ENCODE measurements at regions not wholly inside any gene's neighbourhood (a gene's known extent, or its start where the extent isn't known, plus 50 kb on each side); places are given as distances from the start of the nearest gene placed in this dataset.
"Not testable (repeated sequence)": the region's sequence is repeated elsewhere in the genome, so short reads cannot be mapped to it uniquely, and the experiment has no call there.

GRCh38 chr4:86452924-86453531, 93.2 kb upstream of the MAPK10 start:
- peak overlapping the region; percentile 61 for H2BK120ac ChIP-seq (ENCODE audit: insufficient read depth, low read length, poor library complexity)
- no peaks in the 10 kb centered on the region for H3K27me3 ChIP-seq (ENCODE audit: insufficient read depth, low read length)
- peaks cover 17 to 26% of the 10 kb centered on the region in 2 experiments for H3K4me1 ChIP-seq (ENCODE audit: control insufficient read depth in 1 of 2, insufficient read depth in 2 of 2, low read length in 2 of 2)
- H3K27ac ChIP-seq (ENCODE audit: low read depth, low read length), result peak overlapping the region; percentile 32
- H3K36me3 ChIP-seq (ENCODE audit: control insufficient read depth in 1 of 2, insufficient read depth in 2 of 2, low read length in 2 of 2), result no peaks in the 10 kb centered on the region
- peak overlapping the region; percentile 82 for H4K8ac ChIP-seq (ENCODE audit: low read depth, low read length)
- H2AFZ ChIP-seq (ENCODE audit: insufficient read depth, low read length, poor library complexity), result peak overlapping the region; percentile 74
- no peak overlapping the region for H2AK5ac ChIP-seq (ENCODE audit: low read length)
- H3K18ac ChIP-seq (ENCODE audit: low read length), result peak overlapping the region; percentile 79
- H3K4me3 ChIP-seq (ENCODE audit: low read depth, low read length), result no peak overlapping the region
- peak overlapping the region; percentile 90 for H2BK12ac ChIP-seq (ENCODE audit: low read length)
- no peak overlapping the region for H3K9ac ChIP-seq (ENCODE audit: low read length)
- H3K79me2 ChIP-seq (ENCODE audit: control insufficient read depth, insufficient read depth, low read length, poor library complexity), result no peaks in the 10 kb centered on the region
- no peak for DNase-seq
- H3K4me2 ChIP-seq (ENCODE audit: low read length), result no peak overlapping the region
- no peak overlapping the region for H4K12ac ChIP-seq (ENCODE audit: low read depth, low read length)
- peak overlapping the region; percentile 79 for H2BK5ac ChIP-seq (ENCODE audit: low read depth, low read length, poor library complexity)
- H3K9me3 ChIP-seq (ENCODE audit: insufficient read depth, low read depth, low read length), result no peaks in the 10 kb centered on the region
- H3K4ac ChIP-seq (ENCODE audit: low read depth, low read length), result no peak overlapping the region
- no CpG with 5 or more reads among the region's 11 CpGs for WGBS (ENCODE audit: extremely low coverage, insufficient coverage, insufficient read length)
- H4K91ac ChIP-seq (ENCODE audit: low read depth, low read length), result peak overlapping the region; percentile 67
- peak overlapping the region; percentile 79 for H3K14ac ChIP-seq (ENCODE audit: low read length)
- no peak overlapping the region for H3K23ac ChIP-seq (ENCODE audit: low read length)
- peaks cover 9% of the 10 kb centered on the region for H3K79me1 ChIP-seq (ENCODE audit: low read length)

GRCh38 chr4:86453611-86454072, 93.8 kb upstream of the MAPK10 start:
- WGBS (ENCODE audit: extremely low coverage, insufficient coverage, insufficient read length), result no CpG with 5 or more reads among the region's 2 CpGs
- not testable (repeated sequence) for H2BK5ac ChIP-seq (ENCODE audit: low read depth, low read length, poor library complexity); H3K9me3 ChIP-seq (ENCODE audit: insufficient read depth, low read depth, low read length); H4K8ac ChIP-seq (ENCODE audit: low read depth, low read length); H3K79me1 ChIP-seq (ENCODE audit: low read length); H2BK12ac ChIP-seq (ENCODE audit: low read length); H3K4ac ChIP-seq (ENCODE audit: low read depth, low read length); H3K36me3 ChIP-seq (ENCODE audit: control insufficient read depth in 1 of 2, insufficient read depth in 2 of 2, low read length in 2 of 2); H3K4me3 ChIP-seq (ENCODE audit: low read depth, low read length); H2AFZ ChIP-seq (ENCODE audit: insufficient read depth, low read length, poor library complexity); H3K27me3 ChIP-seq (ENCODE audit: insufficient read depth, low read length); H2AK5ac ChIP-seq (ENCODE audit: low read length); H2BK120ac ChIP-seq (ENCODE audit: insufficient read depth, low read length, poor library complexity); H3K79me2 ChIP-seq (ENCODE audit: control insufficient read depth, insufficient read depth, low read length, poor library complexity); H3K18ac ChIP-seq (ENCODE audit: low read length); H3K9ac ChIP-seq (ENCODE audit: low read length); H4K12ac ChIP-seq (ENCODE audit: low read depth, low read length); H3K23ac ChIP-seq (ENCODE audit: low read length)
- Histone ChIP-seq H3K4me2 (ENCODE audit: low read length) (peak overlapping the region; percentile 36), H3K14ac (ENCODE audit: low read length) (peak overlapping the region; percentile 33), H4K91ac (ENCODE audit: low read depth, low read length) (peak overlapping the region; percentile 40), H3K4me1 (ENCODE audit: control insufficient read depth in 1 of 2, insufficient read depth in 2 of 2, low read length in 2 of 2) (peaks cover 17 to 26% of the 10 kb centered on the region in 2 experiments), H3K27ac (ENCODE audit: low read depth, low read length) (peak overlapping the region; percentile 47)
- DNase-seq, result peak; percentile 54 to 77

GRCh38 chr4:86461849-86462248, 102.0 kb upstream of the MAPK10 start:
- no peak for DNase-seq
- H3K18ac ChIP-seq (ENCODE audit: low read length), result no peak overlapping the region
- no CpG with 5 or more reads among the region's 5 CpGs for WGBS (ENCODE audit: extremely low coverage, insufficient coverage, insufficient read length)
- H4K91ac ChIP-seq (ENCODE audit: low read depth, low read length), result no peak overlapping the region
- peaks cover 0 to under 1% of the 10 kb centered on the region in 2 experiments for H3K4me1 ChIP-seq (ENCODE audit: control insufficient read depth in 1 of 2, insufficient read depth in 2 of 2, low read length in 2 of 2)
- no peaks in the 10 kb centered on the region for H3K36me3 ChIP-seq (ENCODE audit: control insufficient read depth in 1 of 2, insufficient read depth in 2 of 2, low read length in 2 of 2)
- no peaks in the 10 kb centered on the region for H3K27me3 ChIP-seq (ENCODE audit: insufficient read depth, low read length)
- no peaks in the 10 kb centered on the region for H3K79me2 ChIP-seq (ENCODE audit: control insufficient read depth, insufficient read depth, low read length, poor library complexity)
- H2AFZ ChIP-seq (ENCODE audit: insufficient read depth, low read length, poor library complexity), result no peak overlapping the region
- no peak overlapping the region for H3K4me3 ChIP-seq (ENCODE audit: low read depth, low read length)
- H4K8ac ChIP-seq (ENCODE audit: low read depth, low read length), result no peak overlapping the region
- H3K79me1 ChIP-seq (ENCODE audit: low read length), result no peaks in the 10 kb centered on the region
- peaks cover 1% of the 10 kb centered on the region for H3K9me3 ChIP-seq (ENCODE audit: insufficient read depth, low read depth, low read length)
- H3K27ac ChIP-seq (ENCODE audit: low read depth, low read length), result no peak overlapping the region
- no peak overlapping the region for H3K9ac ChIP-seq (ENCODE audit: low read length)
- no peak overlapping the region for H3K14ac ChIP-seq (ENCODE audit: low read length)
- H2AK5ac ChIP-seq (ENCODE audit: low read length), result no peak overlapping the region
- no peak overlapping the region for H3K23ac ChIP-seq (ENCODE audit: low read length)
- no peak overlapping the region for H2BK120ac ChIP-seq (ENCODE audit: insufficient read depth, low read length, poor library complexity)
- H3K4me2 ChIP-seq (ENCODE audit: low read length), result no peak overlapping the region
- H2BK12ac ChIP-seq (ENCODE audit: low read length), result no peak overlapping the region
- H2BK5ac ChIP-seq (ENCODE audit: low read depth, low read length, poor library complexity), result no peak overlapping the region
- no peak overlapping the region for H4K12ac ChIP-seq (ENCODE audit: low read depth, low read length)
- no peak overlapping the region for H3K4ac ChIP-seq (ENCODE audit: low read depth, low read length)

- Histone ChIP-seq H3K18ac (ENCODE audit: low read length) (no peak overlapping the region), H3K79me2 (ENCODE audit: control insufficient read depth, insufficient read depth, low read length, poor library complexity) (no peaks in the 10 kb centered on the region), H2BK5ac (ENCODE audit: low read depth, low read length, poor library complexity) (no peak overlapping the region), H3K27ac (ENCODE audit: low read depth, low read length) (no peak overlapping the region), H3K23ac (ENCODE audit: low read length) (no peak overlapping the region), H3K9me3 (ENCODE audit: insufficient read depth, low read depth, low read length) (no peaks in the 10 kb centered on the region), H3K4me3 (ENCODE audit: low read depth, low read length) (no peak overlapping the region), H3K27me3 (ENCODE audit: insufficient read depth, low read length) (no peaks in the 10 kb centered on the region), H3K4me2 (ENCODE audit: low read length) (no peak overlapping the region), H3K14ac (ENCODE audit: low read length) (no peak overlapping the region), H4K12ac (ENCODE audit: low read depth, low read length) (no peak overlapping the region), H3K9ac (ENCODE audit: low read length) (no peak overlapping the region), H4K8ac (ENCODE audit: low read depth, low read length) (no peak overlapping the region), H2BK12ac (ENCODE audit: low read length) (no peak overlapping the region), H3K4ac (ENCODE audit: low read depth, low read length) (no peak overlapping the region), H2AK5ac (ENCODE audit: low read length) (no peak overlapping the region), H2BK120ac (ENCODE audit: insufficient read depth, low read length, poor library complexity) (no peak overlapping the region), H2AFZ (ENCODE audit: insufficient read depth, low read length, poor library complexity) (no peak overlapping the region), H3K4me1 (ENCODE audit: control insufficient read depth in 1 of 2, insufficient read depth in 2 of 2, low read length in 2 of 2) (no peaks in the 10 kb centered on the region), H3K79me1 (ENCODE audit: low read length) (no peaks in the 10 kb centered on the region), H4K91ac (ENCODE audit: low read depth, low read length) (no peak overlapping the region), H3K36me3 (ENCODE audit: control insufficient read depth in 1 of 2, insufficient read depth in 2 of 2, low read length in 2 of 2) (no peaks in the 10 kb centered on the region)
- no peak for DNase-seq
- no CpG with 5 or more reads among the region's 1 CpG for WGBS (ENCODE audit: extremely low coverage, insufficient coverage, insufficient read length)
Measured at GRCh38 chr4:86472377-86473019, 112.6 kb upstream of the MAPK10 start.

Measured in trophoblast cell (in vitro differentiated cells and primary cell).